DND-41 (cell line): ENCODE measurements at regions not wholly inside any gene's neighbourhood (a gene's known extent, or its start where the extent isn't known, plus 50 kb on each side); places are given as distances from the start of the nearest gene placed in this dataset.

Experiments used
- CTCF ChIP-seq: IDR thresholded peaks from 2 replicates; pipeline ENCODE4 v1.5.1; 2012; ENCODE audit warnings: borderline replicate concordance, low read length, moderate library complexity, mild to moderate bottlenecking; ENCODE audit not compliant: poor library complexity, severe bottlenecking; ENCODE audit errors: extremely low read depth
- EZH2 ChIP-seq: IDR thresholded peaks from 3 replicates; pipeline ENCODE4 v1.6.1; 2012; ENCODE audit warnings: borderline replicate concordance, low read depth, mild to moderate bottlenecking, moderate library complexity, low read length, inconsistent platforms; ENCODE audit not compliant: severe bottlenecking

GRCh38 chr3:98961161-98962155, 60.0 kb upstream of the DCBLD2 start:
- TF ChIP-seq CTCF (no peak), EZH2 (no peak)
